ENCODE measurements at regions not wholly inside any gene's neighbourhood (a gene's known extent, or its start where the extent isn't known, plus 50 kb on each side); places are given as distances from the start of the nearest gene placed in this dataset.

DNA sequence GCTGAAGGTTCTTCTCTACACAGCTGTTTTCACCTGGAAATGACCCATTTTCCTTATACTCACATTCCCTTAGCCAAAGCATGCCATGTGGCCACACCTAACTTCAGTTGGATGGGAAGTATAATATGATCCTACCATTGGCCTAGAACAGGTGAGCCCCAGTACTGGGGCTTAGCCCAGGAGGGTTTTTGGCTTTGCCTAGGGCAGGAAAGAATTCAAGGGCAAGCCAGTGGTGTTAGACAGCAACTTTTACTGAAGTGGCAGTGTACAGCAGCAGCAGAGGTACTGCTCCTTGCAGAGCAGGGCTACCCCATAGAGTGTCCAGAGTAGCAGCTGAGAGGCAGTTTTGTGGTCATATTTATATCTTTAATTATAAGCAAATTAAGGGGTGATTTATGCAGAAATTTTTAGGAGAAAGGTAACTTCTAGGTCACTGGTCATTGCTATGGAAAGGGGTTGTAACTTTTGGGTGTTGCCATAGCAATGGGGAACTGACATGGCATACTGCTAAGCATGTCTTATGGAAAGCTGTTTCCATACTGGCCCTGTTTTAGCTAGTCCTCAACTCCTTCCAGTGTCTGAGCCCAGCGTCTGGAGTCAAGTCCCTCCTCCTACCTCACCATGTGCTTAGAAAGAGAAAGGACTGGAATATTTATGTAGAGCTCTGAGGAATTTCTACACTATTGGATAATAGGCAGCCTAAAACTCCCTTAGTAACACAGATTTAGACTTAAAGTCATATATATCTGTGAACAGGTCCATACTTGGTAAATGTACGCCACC is 109.0 kb upstream of the DTNA start:
- no peak for TF ChIP-seq POLR2AphosphoS5 (IDR thresholded peaks at IDR 0.05; ENCODE audit: low read length)
- TF ChIP-seq SIN3A (IDR thresholded peaks at IDR 0.05; ENCODE audit: low read depth, low read length) = no peak
- TF ChIP-seq JUNB (IDR thresholded peaks at IDR 0.05) = no peak
- no peak for TF ChIP-seq POLR2A (IDR thresholded peaks at IDR 0.05; ENCODE audit: low read depth, low read length)
- no peak for TF ChIP-seq EP300 (IDR thresholded peaks at IDR 0.05; ENCODE audit: borderline replicate concordance in 1 of 2, control insufficient read depth in 1 of 2, low read depth in 2 of 2, low read length in 2 of 2)
- TF ChIP-seq, protein P1, sequence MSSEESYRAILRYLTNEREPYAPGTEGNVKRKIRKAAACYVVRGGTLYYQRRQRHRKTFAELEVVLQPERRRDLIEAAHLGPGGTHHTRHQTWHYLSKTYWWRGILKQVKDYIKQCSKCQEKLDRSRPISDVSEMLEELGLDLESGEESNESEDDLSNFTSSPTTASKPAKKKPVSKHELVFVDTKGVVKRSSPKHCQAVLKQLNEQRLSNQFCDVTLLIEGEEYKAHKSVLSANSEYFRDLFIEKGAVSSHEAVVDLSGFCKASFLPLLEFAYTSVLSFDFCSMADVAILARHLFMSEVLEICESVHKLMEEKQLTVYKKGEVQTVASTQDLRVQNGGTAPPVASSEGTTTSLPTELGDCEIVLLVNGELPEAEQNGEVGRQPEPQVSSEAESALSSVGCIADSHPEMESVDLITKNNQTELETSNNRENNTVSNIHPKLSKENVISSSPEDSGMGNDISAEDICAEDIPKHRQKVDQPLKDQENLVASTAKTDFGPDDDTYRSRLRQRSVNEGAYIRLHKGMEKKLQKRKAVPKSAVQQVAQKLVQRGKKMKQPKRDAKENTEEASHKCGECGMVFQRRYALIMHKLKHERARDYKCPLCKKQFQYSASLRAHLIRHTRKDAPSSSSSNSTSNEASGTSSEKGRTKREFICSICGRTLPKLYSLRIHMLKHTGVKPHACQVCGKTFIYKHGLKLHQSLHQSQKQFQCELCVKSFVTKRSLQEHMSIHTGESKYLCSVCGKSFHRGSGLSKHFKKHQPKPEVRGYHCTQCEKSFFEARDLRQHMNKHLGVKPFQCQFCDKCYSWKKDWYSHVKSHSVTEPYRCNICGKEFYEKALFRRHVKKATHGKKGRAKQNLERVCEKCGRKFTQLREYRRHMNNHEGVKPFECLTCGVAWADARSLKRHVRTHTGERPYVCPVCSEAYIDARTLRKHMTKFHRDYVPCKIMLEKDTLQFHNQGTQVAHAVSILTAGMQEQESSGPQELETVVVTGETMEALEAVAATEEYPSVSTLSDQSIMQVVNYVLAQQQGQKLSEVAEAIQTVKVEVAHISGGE (CRISPR knock-in tag; IDR thresholded peaks at IDR 0.05) = no peak
- no peak for TF ChIP-seq NRF1 (conservative IDR thresholded peaks at IDR 0.05; ENCODE audit: low read depth, low read length)
- TF ChIP-seq KDM1A (IDR thresholded peaks at IDR 0.05; ENCODE audit: borderline replicate concordance) = no peak
- no peak for TF ChIP-seq TARDBP (IDR thresholded peaks at IDR 0.05; ENCODE audit: borderline replicate concordance)
- TF ChIP-seq CTCF (IDR thresholded peaks at IDR 0.05 in 2 of 3, conservative IDR thresholded peaks at IDR 0.05 in 1 of 3; ENCODE audit: control insufficient read depth in 2 of 3, extremely low read depth in 1 of 3, insufficient read depth in 1 of 3, low read depth in 3 of 3, low read length in 3 of 3) = no peak
- no peak for TF ChIP-seq RELA (IDR thresholded peaks at IDR 0.05; ENCODE audit: borderline replicate concordance, partially characterized antibody)
- no peak for TF ChIP-seq RAD21 (IDR thresholded peaks at IDR 0.05; ENCODE audit: insufficient read depth, low read depth, low read length)
- TF ChIP-seq CBFB (IDR thresholded peaks at IDR 0.05; ENCODE audit: low read depth) = no peak

Measured in GM12878 (cell line).